GM23338 (cell line): ENCODE measurements at regions not wholly inside any gene's neighbourhood (a gene's known extent, or its start where the extent isn't known, plus 50 kb on each side); places are given as distances from the start of the nearest gene placed in this dataset.

Experiments used
- ATAC-seq: fragments of 200-7000 bp; cut with Tn5 transposase; 3 replicates; pipeline ENCODE4 v1.9.1; 2020
- DNase-seq: peaks from one replicate; pipeline ENCODE4 v3.0.0-alpha.2; 2015; ENCODE audit warnings: low spot score
- H2AFZ ChIP-seq: fragments of 200-600 bp; sonication (generic); 2 replicates; pipeline ENCODE4 v1.8.0; 2016; ENCODE audit warnings: antibody characterized with exemption, mild to moderate bottlenecking, moderate library complexity
- H3F3A ChIP-seq: fragments of 200-600 bp; sonication (generic); replicated peaks from 2 replicates; pipeline ENCODE4 v1.8.0; 2017; ENCODE audit warnings: antibody characterized with exemption, mixed run types, low read depth
- H3K27ac ChIP-seq: fragments of 200-600 bp; sonication (generic); 2 replicates; pipeline ENCODE4 v1.6.1; 2016; ENCODE audit warnings: low read depth
- H3K27me3 ChIP-seq: fragments of 200-600 bp; sonication (generic); 2 replicates; pipeline ENCODE4 v1.8.0; 2016; ENCODE audit warnings: mild to moderate bottlenecking, mixed run types, moderate library complexity; ENCODE audit not compliant: insufficient read depth
- H3K36me3 ChIP-seq: fragments of 200-600 bp; sonication (generic); 2 replicates; pipeline ENCODE4 v1.8.0; 2016; ENCODE audit warnings: mild to moderate bottlenecking; ENCODE audit not compliant: insufficient read depth
- H3K4me1 ChIP-seq: fragments of 200-600 bp; sonication (generic); 2 replicates; pipeline ENCODE4 v1.8.0; 2016; ENCODE audit warnings: mild to moderate bottlenecking, moderate library complexity; ENCODE audit not compliant: insufficient read depth
- H3K4me2 ChIP-seq: fragments of 200-600 bp; sonication (generic); 2 replicates; pipeline ENCODE4 v1.7.1; 2017; ENCODE audit warnings: mixed run types
- H3K4me3 ChIP-seq: fragments of 200-600 bp; sonication (generic); 2 replicates; pipeline ENCODE4 v1.6.1; 2016; ENCODE audit warnings: mixed run types
- H3K79me2 ChIP-seq: fragments of 200-600 bp; sonication (generic); replicated peaks from 2 replicates; pipeline ENCODE4 v1.8.0; 2017; ENCODE audit warnings: mild to moderate bottlenecking; ENCODE audit not compliant: insufficient read depth
- H3K9me2 ChIP-seq: fragments of 200-600 bp; sonication (generic); 2 replicates; pipeline ENCODE4 v1.8.0; 2017; ENCODE audit not compliant: insufficient read depth
- H4K20me1 ChIP-seq: fragments of 200-600 bp; sonication (generic); replicated peaks from 2 replicates; pipeline ENCODE4 v1.8.0; 2017; ENCODE audit warnings: mild to moderate bottlenecking; ENCODE audit not compliant: insufficient read depth
- H3K27ac Mint-ChIP-seq: 2 replicates; pipeline ENCODE4 v1.8.0; 2020; ENCODE audit warnings: inconsistent platforms, mild to moderate bottlenecking, moderate library complexity, mixed read lengths
- H3K27me3 Mint-ChIP-seq: 3 replicates; pipeline ENCODE4 v1.8.0; 2022; ENCODE audit warnings: low read depth, mild to moderate bottlenecking, moderate library complexity, mixed read lengths, inconsistent platforms; ENCODE audit not compliant: insufficient read depth, poor library complexity
- H3K36me3 Mint-ChIP-seq: 3 replicates; pipeline ENCODE4 v1.8.0; 2021; ENCODE audit warnings: low read depth, mild to moderate bottlenecking, inconsistent platforms, moderate library complexity, mixed read lengths
- H3K4me1 Mint-ChIP-seq: 3 replicates; pipeline ENCODE4 v1.8.0; 2020; ENCODE audit warnings: mild to moderate bottlenecking, inconsistent platforms, mixed read lengths
- H3K4me3 Mint-ChIP-seq: 3 replicates; pipeline ENCODE4 v1.8.0; 2021; ENCODE audit warnings: moderate library complexity, mild to moderate bottlenecking, inconsistent platforms, mixed read lengths
- H3K9me3 Mint-ChIP-seq: 3 replicates; pipeline ENCODE4 v1.8.0; 2020; ENCODE audit warnings: moderate library complexity, mild to moderate bottlenecking, inconsistent platforms, mixed read lengths
- CREB1 ChIP-seq: fragments of 250-450 bp; sonication (Bioruptor Pico); IDR thresholded peaks from 2 replicates; pipeline ENCODE4 v1.5.0; 2020; ENCODE audit warnings: low read depth, mild to moderate bottlenecking, moderate library complexity
- EZH2 ChIP-seq: fragments of 200-600 bp; sonication (generic); IDR thresholded peaks from one replicate; pipeline ENCODE4 v1.8.0; 2017; ENCODE audit warnings: antibody characterized with exemption, mild to moderate bottlenecking, low read depth; ENCODE audit not compliant: unreplicated experiment
- EZH2phosphoT487 ChIP-seq: fragments of 200-600 bp; sonication (generic); IDR thresholded peaks from one replicate; pipeline ENCODE4 v1.8.1; 2018; ENCODE audit warnings: antibody characterized with exemption; ENCODE audit not compliant: unreplicated experiment
- JUNB ChIP-seq: IDR thresholded peaks from one replicate; pipeline ENCODE4 v1.6.1; 2016; ENCODE audit warnings: antibody characterized with exemption; ENCODE audit not compliant: unreplicated experiment
- NANOG ChIP-seq: IDR thresholded peaks from 2 replicates; pipeline ENCODE4 v1.6.1; 2016; ENCODE audit warnings: antibody characterized with exemption, borderline replicate concordance
- POLR2AphosphoS5 ChIP-seq: IDR thresholded peaks from 2 replicates; pipeline ENCODE4 v1.6.1; 2016; ENCODE audit warnings: antibody characterized with exemption, low read depth
- STAT1 ChIP-seq: IDR thresholded peaks from one replicate; pipeline ENCODE4 v1.6.1; 2016; ENCODE audit warnings: antibody characterized with exemption; ENCODE audit not compliant: unreplicated experiment
- ZNF114 ChIP-seq: fragments of 250-450 bp; sonication (Bioruptor Pico); IDR thresholded peaks from 2 replicates; pipeline ENCODE4 v1.5.0; 2020; ENCODE audit warnings: mild to moderate bottlenecking, moderate library complexity
- ZNF331 ChIP-seq: fragments of 250-450 bp; sonication (Bioruptor Pico); IDR thresholded peaks from 2 replicates; pipeline ENCODE4 v1.5.0; 2020; ENCODE audit warnings: low read depth, mild to moderate bottlenecking, moderate library complexity
- TF ChIP-seq, protein P1 (sequence below): IDR thresholded peaks from one replicate; pipeline ENCODE4 v1.6.1; 2018; ENCODE audit warnings: antibody characterized with exemption; ENCODE audit not compliant: unreplicated experiment
- TF ChIP-seq, protein P2 (sequence below): fragments of 250-450 bp; sonication (Bioruptor Pico); IDR thresholded peaks from 2 replicates; pipeline ENCODE4 v1.5.0; 2020; ENCODE audit warnings: mild to moderate bottlenecking, moderate library complexity
- TF ChIP-seq, protein P3 (sequence below): IDR thresholded peaks from 2 replicates; pipeline ENCODE4 v1.6.1; 2016; ENCODE audit warnings: antibody characterized with exemption

DNA sequence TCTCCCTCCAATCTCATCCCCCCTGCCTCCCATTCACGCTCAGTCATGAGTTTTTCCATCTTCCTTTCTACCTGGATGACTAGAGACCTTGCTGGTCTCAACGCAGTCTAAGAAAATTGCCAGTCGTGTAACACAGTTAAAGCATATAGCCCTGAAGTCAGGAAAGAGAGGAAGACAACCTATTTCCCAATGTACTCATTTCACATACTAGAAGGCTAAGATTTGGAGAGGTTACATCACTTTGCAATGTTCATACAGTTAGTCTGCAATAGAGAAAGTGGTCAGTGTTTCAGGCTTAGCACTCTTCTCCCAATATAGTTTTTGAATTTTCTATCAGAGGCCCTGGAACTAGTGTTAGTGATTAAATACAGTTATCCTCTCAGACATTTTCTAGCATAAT, 278.6 kb downstream of the EDEM1 start:
- Mint-ChIP-seq H3K27me3 (no peaks in the 10 kb centered on the region), H3K4me1 (peaks cover 10% of the 10 kb centered on the region; the same call in 2 of the 3 replicates), H3K36me3 (no peaks in the 10 kb centered on the region), H3K9me3 (peaks cover 70% of the 10 kb centered on the region), H3K27ac (no peak overlapping the region), H3K4me3 (no peak overlapping the region)
- H3K27ac ChIP-seq: no peak overlapping the region
- TF ChIP-seq CREB1: no peak
- H3K4me1 ChIP-seq: no peaks in the 10 kb centered on the region
- DNase-seq (no peak), ATAC-seq (no peak)
- no peaks in the 10 kb centered on the region for H3K79me2 ChIP-seq
- H3K9me2 ChIP-seq: no peaks in the 10 kb centered on the region
- no peak overlapping the region for H3K4me3 ChIP-seq
- no peak overlapping the region for H3K4me2 ChIP-seq
- no peaks in the 10 kb centered on the region for H4K20me1 ChIP-seq
- peaks cover 14% of the 10 kb centered on the region for H3K36me3 ChIP-seq
- H2AFZ ChIP-seq: no peak overlapping the region
- H3K27me3 ChIP-seq: no peaks in the 10 kb centered on the region
- no peaks in the 10 kb centered on the region for H3F3A ChIP-seq

DNA sequence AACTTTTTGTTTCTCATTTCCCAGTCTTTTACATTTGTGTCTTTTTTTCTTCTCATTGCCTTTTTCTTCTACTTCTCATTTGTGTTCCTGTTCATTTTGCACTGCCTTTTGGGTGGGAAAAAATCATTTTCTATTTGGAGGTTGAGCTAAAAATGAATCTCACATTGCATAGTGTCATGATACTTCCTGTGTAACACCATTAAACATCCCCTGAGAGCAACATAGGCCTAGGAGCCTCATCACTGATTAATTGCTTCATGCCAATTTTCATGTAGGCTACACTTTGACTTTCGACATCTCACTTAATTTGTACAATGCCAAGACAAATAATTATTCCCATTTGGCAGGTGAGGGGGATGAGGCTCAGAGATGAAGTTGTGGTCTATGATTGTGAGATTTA, 279.2 kb downstream of the EDEM1 start:
- DNase-seq (no peak), ATAC-seq (no peak)
- Histone ChIP-seq H3K4me1 (no peaks in the 10 kb centered on the region), H3K27ac (no peak overlapping the region), H3K4me3 (no peak overlapping the region; the same call in 1 of the 2 replicates), H3K9me2 (no peaks in the 10 kb centered on the region), H3F3A (no peaks in the 10 kb centered on the region), H2AFZ (no peak overlapping the region), H3K36me3 (peaks cover 10% of the 10 kb centered on the region), H3K4me2 (no peak overlapping the region), H3K27me3 (no peaks in the 10 kb centered on the region), H3K79me2 (no peaks in the 10 kb centered on the region), H4K20me1 (no peaks in the 10 kb centered on the region)
- TF ChIP-seq, protein P1, sequence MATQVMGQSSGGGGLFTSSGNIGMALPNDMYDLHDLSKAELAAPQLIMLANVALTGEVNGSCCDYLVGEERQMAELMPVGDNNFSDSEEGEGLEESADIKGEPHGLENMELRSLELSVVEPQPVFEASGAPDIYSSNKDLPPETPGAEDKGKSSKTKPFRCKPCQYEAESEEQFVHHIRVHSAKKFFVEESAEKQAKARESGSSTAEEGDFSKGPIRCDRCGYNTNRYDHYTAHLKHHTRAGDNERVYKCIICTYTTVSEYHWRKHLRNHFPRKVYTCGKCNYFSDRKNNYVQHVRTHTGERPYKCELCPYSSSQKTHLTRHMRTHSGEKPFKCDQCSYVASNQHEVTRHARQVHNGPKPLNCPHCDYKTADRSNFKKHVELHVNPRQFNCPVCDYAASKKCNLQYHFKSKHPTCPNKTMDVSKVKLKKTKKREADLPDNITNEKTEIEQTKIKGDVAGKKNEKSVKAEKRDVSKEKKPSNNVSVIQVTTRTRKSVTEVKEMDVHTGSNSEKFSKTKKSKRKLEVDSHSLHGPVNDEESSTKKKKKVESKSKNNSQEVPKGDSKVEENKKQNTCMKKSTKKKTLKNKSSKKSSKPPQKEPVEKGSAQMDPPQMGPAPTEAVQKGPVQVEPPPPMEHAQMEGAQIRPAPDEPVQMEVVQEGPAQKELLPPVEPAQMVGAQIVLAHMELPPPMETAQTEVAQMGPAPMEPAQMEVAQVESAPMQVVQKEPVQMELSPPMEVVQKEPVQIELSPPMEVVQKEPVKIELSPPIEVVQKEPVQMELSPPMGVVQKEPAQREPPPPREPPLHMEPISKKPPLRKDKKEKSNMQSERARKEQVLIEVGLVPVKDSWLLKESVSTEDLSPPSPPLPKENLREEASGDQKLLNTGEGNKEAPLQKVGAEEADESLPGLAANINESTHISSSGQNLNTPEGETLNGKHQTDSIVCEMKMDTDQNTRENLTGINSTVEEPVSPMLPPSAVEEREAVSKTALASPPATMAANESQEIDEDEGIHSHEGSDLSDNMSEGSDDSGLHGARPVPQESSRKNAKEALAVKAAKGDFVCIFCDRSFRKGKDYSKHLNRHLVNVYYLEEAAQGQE: no peak
- TF ChIP-seq JUNB: no peak
- TF ChIP-seq EZH2: no peak
- no peak for TF ChIP-seq STAT1
- TF ChIP-seq NANOG: no peak
- TF ChIP-seq ZNF331 (CRISPR knock-in tag): no peak
- no peak for TF ChIP-seq ZNF114 (CRISPR knock-in tag)
- TF ChIP-seq, protein P2, sequence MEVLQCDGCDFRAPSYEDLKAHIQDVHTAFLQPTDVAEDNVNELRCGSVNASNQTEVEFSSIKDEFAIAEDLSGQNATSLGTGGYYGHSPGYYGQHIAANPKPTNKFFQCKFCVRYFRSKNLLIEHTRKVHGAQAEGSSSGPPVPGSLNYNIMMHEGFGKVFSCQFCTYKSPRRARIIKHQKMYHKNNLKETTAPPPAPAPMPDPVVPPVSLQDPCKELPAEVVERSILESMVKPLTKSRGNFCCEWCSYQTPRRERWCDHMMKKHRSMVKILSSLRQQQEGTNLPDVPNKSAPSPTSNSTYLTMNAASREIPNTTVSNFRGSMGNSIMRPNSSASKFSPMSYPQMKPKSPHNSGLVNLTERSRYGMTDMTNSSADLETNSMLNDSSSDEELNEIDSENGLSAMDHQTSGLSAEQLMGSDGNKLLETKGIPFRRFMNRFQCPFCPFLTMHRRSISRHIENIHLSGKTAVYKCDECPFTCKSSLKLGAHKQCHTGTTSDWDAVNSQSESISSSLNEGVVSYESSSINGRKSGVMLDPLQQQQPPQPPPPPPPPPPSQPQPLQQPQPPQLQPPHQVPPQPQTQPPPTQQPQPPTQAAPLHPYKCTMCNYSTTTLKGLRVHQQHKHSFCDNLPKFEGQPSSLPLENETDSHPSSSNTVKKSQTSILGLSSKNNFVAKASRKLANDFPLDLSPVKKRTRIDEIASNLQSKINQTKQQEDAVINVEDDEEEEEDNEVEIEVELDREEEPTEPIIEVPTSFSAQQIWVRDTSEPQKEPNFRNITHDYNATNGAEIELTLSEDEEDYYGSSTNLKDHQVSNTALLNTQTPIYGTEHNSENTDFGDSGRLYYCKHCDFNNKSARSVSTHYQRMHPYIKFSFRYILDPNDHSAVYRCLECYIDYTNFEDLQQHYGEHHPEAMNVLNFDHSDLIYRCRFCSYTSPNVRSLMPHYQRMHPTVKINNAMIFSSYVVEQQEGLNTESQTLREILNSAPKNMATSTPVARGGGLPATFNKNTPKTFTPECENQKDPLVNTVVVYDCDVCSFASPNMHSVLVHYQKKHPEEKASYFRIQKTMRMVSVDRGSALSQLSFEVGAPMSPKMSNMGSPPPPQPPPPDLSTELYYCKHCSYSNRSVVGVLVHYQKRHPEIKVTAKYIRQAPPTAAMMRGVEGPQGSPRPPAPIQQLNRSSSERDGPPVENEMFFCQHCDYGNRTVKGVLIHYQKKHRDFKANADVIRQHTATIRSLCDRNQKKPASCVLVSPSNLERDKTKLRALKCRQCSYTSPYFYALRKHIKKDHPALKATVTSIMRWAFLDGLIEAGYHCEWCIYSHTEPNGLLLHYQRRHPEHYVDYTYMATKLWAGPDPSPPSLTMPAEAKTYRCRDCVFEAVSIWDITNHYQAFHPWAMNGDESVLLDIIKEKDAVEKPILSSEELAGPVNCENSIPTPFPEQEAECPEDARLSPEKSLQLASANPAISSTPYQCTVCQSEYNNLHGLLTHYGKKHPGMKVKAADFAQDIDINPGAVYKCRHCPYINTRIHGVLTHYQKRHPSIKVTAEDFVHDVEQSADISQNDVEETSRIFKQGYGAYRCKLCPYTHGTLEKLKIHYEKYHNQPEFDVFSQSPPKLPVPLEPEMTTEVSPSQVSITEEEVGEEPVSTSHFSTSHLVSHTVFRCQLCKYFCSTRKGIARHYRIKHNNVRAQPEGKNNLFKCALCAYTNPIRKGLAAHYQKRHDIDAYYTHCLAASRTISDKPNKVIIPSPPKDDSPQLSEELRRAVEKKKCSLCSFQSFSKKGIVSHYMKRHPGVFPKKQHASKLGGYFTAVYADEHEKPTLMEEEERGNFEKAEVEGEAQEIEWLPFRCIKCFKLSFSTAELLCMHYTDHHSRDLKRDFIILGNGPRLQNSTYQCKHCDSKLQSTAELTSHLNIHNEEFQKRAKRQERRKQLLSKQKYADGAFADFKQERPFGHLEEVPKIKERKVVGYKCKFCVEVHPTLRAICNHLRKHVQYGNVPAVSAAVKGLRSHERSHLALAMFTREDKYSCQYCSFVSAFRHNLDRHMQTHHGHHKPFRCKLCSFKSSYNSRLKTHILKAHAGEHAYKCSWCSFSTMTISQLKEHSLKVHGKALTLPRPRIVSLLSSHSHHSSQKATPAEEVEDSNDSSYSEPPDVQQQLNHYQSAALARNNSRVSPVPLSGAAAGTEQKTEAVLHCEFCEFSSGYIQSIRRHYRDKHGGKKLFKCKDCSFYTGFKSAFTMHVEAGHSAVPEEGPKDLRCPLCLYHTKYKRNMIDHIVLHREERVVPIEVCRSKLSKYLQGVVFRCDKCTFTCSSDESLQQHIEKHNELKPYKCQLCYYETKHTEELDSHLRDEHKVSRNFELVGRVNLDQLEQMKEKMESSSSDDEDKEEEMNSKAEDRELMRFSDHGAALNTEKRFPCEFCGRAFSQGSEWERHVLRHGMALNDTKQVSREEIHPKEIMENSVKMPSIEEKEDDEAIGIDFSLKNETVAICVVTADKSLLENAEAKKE (CRISPR knock-in tag): no peak
- TF ChIP-seq, protein P3, sequence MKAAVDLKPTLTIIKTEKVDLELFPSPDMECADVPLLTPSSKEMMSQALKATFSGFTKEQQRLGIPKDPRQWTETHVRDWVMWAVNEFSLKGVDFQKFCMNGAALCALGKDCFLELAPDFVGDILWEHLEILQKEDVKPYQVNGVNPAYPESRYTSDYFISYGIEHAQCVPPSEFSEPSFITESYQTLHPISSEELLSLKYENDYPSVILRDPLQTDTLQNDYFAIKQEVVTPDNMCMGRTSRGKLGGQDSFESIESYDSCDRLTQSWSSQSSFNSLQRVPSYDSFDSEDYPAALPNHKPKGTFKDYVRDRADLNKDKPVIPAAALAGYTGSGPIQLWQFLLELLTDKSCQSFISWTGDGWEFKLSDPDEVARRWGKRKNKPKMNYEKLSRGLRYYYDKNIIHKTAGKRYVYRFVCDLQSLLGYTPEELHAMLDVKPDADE: no peak
- no peak for TF ChIP-seq POLR2AphosphoS5
- no peak for TF ChIP-seq EZH2phosphoT487
- H3K4me3 Mint-ChIP-seq: no peak overlapping the region
- H3K9me3 Mint-ChIP-seq: peaks cover 67% of the 10 kb centered on the region
- H3K27ac Mint-ChIP-seq: no peak overlapping the region
- H3K36me3 Mint-ChIP-seq: no peaks in the 10 kb centered on the region
- peaks cover 10% of the 10 kb centered on the region; the same call in 2 of the 3 replicates for H3K4me1 Mint-ChIP-seq
- no peaks in the 10 kb centered on the region for H3K27me3 Mint-ChIP-seq
